ENCODE measurements at regions not wholly inside any gene's neighbourhood (a gene's known extent, or its start where the extent isn't known, plus 50 kb on each side); places are given as distances from the start of the nearest gene placed in this dataset.

GRCh38 chr1:239879321-239880170 lies 212.1 kb upstream of the FMN2 start:
- no peak for DNase-seq (ENCODE audit: low read depth in 2 of 2)

GRCh38 chr1:239882967-239883366 lies 208.7 kb upstream of the FMN2 start:
- no peak for DNase-seq (ENCODE audit: low read depth in 2 of 2)

- DNase-seq (ENCODE audit: low read depth in 2 of 2), result no peak
Observed at GRCh38 chr1:239884796-239885195, 206.9 kb upstream of the FMN2 start.

- DNase-seq (ENCODE audit: low read depth in 2 of 2), result no peak
Observed at GRCh38 chr1:239886266-239886665, 205.4 kb upstream of the FMN2 start.

GRCh38 chr1:239888639-239889038 lies 203.0 kb upstream of the FMN2 start:
- DNase-seq (ENCODE audit: low read depth in 2 of 2), result no peak

- DNase-seq (ENCODE audit: low read depth in 2 of 2), result no peak
Observed at GRCh38 chr1:239891621-239892358, 199.9 kb upstream of the FMN2 start.

GRCh38 chr1:239892602-239893001 lies 199.1 kb upstream of the FMN2 start:
- no peak for DNase-seq (ENCODE audit: low read depth in 2 of 2)

GRCh38 chr1:239893127-239893731 lies 198.5 kb upstream of the FMN2 start:
- no peak for DNase-seq (ENCODE audit: low read depth in 2 of 2)

GRCh38 chr1:239896569-239896968 lies 195.1 kb upstream of the FMN2 start:
- DNase-seq (ENCODE audit: low read depth in 2 of 2), result no peak

- DNase-seq (ENCODE audit: low read depth in 2 of 2), result no peak
Observed at GRCh38 chr1:239896980-239897379, 194.7 kb upstream of the FMN2 start.

- DNase-seq (ENCODE audit: low read depth in 2 of 2), result no peak
Observed at GRCh38 chr1:239897458-239897857, 194.2 kb upstream of the FMN2 start.

- peak; percentile 22 to 55 for DNase-seq (ENCODE audit: low read depth in 2 of 2)
Observed at GRCh38 chr1:239898062-239898730, 193.5 kb upstream of the FMN2 start.

- no peak for DNase-seq (ENCODE audit: low read depth in 2 of 2)
Observed at GRCh38 chr1:239899747-239900146, 191.9 kb upstream of the FMN2 start.

- DNase-seq (ENCODE audit: low read depth in 2 of 2), result no peak
Observed at GRCh38 chr1:239906394-239906793, 185.3 kb upstream of the FMN2 start.

GRCh38 chr1:239909898-239910297 lies 181.8 kb upstream of the FMN2 start:
- no peak for DNase-seq (ENCODE audit: low read depth in 2 of 2)

- no peak for DNase-seq (ENCODE audit: low read depth in 2 of 2)
Observed at GRCh38 chr1:239912471-239912870, 179.2 kb upstream of the FMN2 start.

GRCh38 chr1:239913141-239913585 lies 178.5 kb upstream of the FMN2 start:
- no peak for DNase-seq (ENCODE audit: low read depth in 2 of 2)

GRCh38 chr1:239914751-239915231 lies 176.9 kb upstream of the FMN2 start:
- DNase-seq (ENCODE audit: low read depth in 2 of 2), result no peak

GRCh38 chr1:239918634-239919033 lies 173.0 kb upstream of the FMN2 start:
- DNase-seq (ENCODE audit: low read depth in 2 of 2), result no peak

- DNase-seq (ENCODE audit: low read depth in 2 of 2), result no peak
Observed at GRCh38 chr1:239920214-239920613, 171.5 kb upstream of the FMN2 start.

GRCh38 chr1:239922778-239923522 lies 168.7 kb upstream of the FMN2 start:
- DNase-seq (ENCODE audit: low read depth in 2 of 2), result no peak
